Right lobe of liver (tissue), 6 donors: ENCODE measurements at regions not wholly inside any gene's neighbourhood (a gene's known extent, or its start where the extent isn't known, plus 50 kb on each side); places are given as distances from the start of the nearest gene placed in this dataset.

Experiments used
- ATAC-seq, 4 donors: fragments of 200-7000 bp; cut with Tn5 transposase; one replicate each; pipeline ENCODE4 v1.9.1; 2020; ENCODE audit warnings: mild to moderate bottlenecking in 4 of 4, moderate library complexity in 4 of 4
- DNase-seq, 3 donors: peaks; one replicate each; pipeline ENCODE4 v3.0.0-alpha.2; 2020
- H3K27ac ChIP-seq, 3 donors: fragments of 200-600 bp; one replicate each; pipeline ENCODE4 v1.8.0; 2022
- H3K27me3 ChIP-seq, 2 donors: fragments of 200-600 bp; one replicate each; pipeline ENCODE4 v1.8.0; 2022
- H3K36me3 ChIP-seq, 4 donors: fragments of 200-600 bp; sonication (generic) in 1 of 4; one replicate each; pipeline versions ENCODE4 v1.5.1 to v1.8.0; 2017 to 2022; ENCODE audit warnings: control low read depth in 1 of 4
- H3K4me1 ChIP-seq, 4 donors: fragments of 200-600 bp; sonication (generic) in 1 of 4; one replicate each; pipeline versions ENCODE4 v1.5.1 to v1.8.0; 2017 to 2022; ENCODE audit warnings: control low read depth in 1 of 4
- H3K4me3 ChIP-seq, 3 donors: fragments of 200-600 bp; one replicate each; pipeline ENCODE4 v1.8.0; 2022
- H3K9me3 ChIP-seq, 4 donors: fragments of 200-600 bp; sonication (generic) in 1 of 4; one replicate each; pipeline versions ENCODE4 v1.5.1 to v1.8.0; 2017 to 2022; ENCODE audit warnings: control low read depth in 1 of 4
- CTCF ChIP-seq, 4 donors: fragments of 200-600 bp in 3 of 4; fragments of 450-650 bp in 1 of 4; IDR thresholded peaks; one replicate each; pipeline versions ENCODE4 v1.5.1 to v1.8.0; 2016 to 2022; ENCODE audit warnings: antibody characterized with exemption in 4 of 4, mild to moderate bottlenecking in 2 of 4
- POLR2A ChIP-seq: fragments of 450-650 bp; IDR thresholded peaks from one replicate; pipeline ENCODE4 v1.6.1; 2017; ENCODE audit warnings: antibody characterized with exemption, mild to moderate bottlenecking
- WGBS: methylation state at CpG from one replicate; pipeline ENCODE4 v1.1.6; 2018; ENCODE audit warnings: low coverage, low lambda C conversion rate; ENCODE audit not compliant: insufficient coverage; ENCODE audit errors: missing lambda C conversion rate; 5-methylcytosine and 5-hydroxymethylcytosine counted together
- intact Hi-C, 2 donors: fragments of 100-400 bp; cut with DNase I; formaldehyde crosslinking; loops; one replicate each; pipeline versions ENCODE4 v1.11.2 to v1.14.1; 2022
- donor health status: DM: no; HTN: yes; CAD: no.
- donor health status: DM: no; HTN: no; CAD: no.
- donor health status: DM: no; HTN: no; CAD: no.
- donor health status: DM: no; HTN: yes; CAD: no.
- donor health status: DM: no; HTN: yes; CAD: no.

DNA sequence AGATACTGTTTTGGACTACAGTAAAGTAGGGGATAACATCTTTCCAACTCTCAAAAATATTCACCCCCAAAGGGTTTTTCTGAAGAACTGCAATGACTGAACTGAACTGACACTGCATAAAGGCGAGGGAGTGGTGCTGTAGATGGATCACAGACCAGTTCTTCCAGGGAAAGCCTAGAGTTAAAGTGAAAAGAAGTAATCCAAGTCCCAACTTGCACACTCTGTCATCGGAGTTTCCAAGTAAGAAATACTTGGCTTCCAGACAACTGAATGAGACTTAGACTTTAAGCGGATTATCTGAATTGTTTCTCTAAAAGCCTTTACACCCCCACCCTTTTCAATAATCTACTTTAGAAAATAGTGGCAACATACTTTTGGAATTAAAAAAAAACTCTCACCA lies 134.1 kb upstream of the PREP start:
- ATAC-seq: no peak
- 70% methylated on average over 3 of the region's 3 CpGs for WGBS
- no peak for DNase-seq
- Histone ChIP-seq H3K36me3 (no peaks in the 10 kb centered on the region), H3K27me3 (no peaks in the 10 kb centered on the region), H3K9me3 (no peaks in the 10 kb centered on the region), H3K4me3 (no peak overlapping the region), H3K27ac (no peak overlapping the region), H3K4me1 (no peaks in the 10 kb centered on the region)
- intact Hi-C loops: no loop called here
- TF ChIP-seq POLR2A (no peak), CTCF (IDR thresholded peaks at IDR 0.05) (no peak)

GRCh38 chr6:105533301-105533700 lies 130.4 kb upstream of the PREP start:
- Histone ChIP-seq H3K27me3 (no peaks in the 10 kb centered on the region), H3K36me3 (no peaks in the 10 kb centered on the region), H3K4me3 (no peak overlapping the region), H3K4me1 (no peaks in the 10 kb centered on the region), H3K27ac (no peak overlapping the region), H3K9me3 (no peaks in the 10 kb centered on the region)
- WGBS: 62% methylated on average over 3 of the region's 3 CpGs
- DNase-seq (no peak), ATAC-seq (no peak)
- no peak for TF ChIP-seq CTCF (IDR thresholded peaks at IDR 0.05)
- TF ChIP-seq POLR2A: no peak
- intact Hi-C loops: no loop called here

GRCh38 chr6:105526225-105526872 lies 123.5 kb upstream of the PREP start:
- intact Hi-C loops: no loop called here
- WGBS: no CpG with 5 or more reads among the region's 2 CpGs
- Histone ChIP-seq H3K4me3 (no peak overlapping the region), H3K4me1 (no peaks in the 10 kb centered on the region), H3K27ac (no peak overlapping the region), H3K36me3 (no peaks in the 10 kb centered on the region), H3K27me3 (no peaks in the 10 kb centered on the region), H3K9me3 (no peaks in the 10 kb centered on the region)
- TF ChIP-seq CTCF (IDR thresholded peaks at IDR 0.05): no peak
- TF ChIP-seq POLR2A: no peak
- ATAC-seq: no peak
- no peak for DNase-seq

- H3K27me3 ChIP-seq: no peaks in the 10 kb centered on the region
- ATAC-seq (no peak), DNase-seq (no peak)
- H3K4me3 ChIP-seq: no peak overlapping the region
- WGBS: 47% methylated on average over 2 of the region's 3 CpGs
- intact Hi-C loops: no loop called here
- TF ChIP-seq POLR2A (no peak), CTCF (IDR thresholded peaks at IDR 0.05) (no peak)
- H3K27ac ChIP-seq: no peak overlapping the region
- no peaks in the 10 kb centered on the region for H3K9me3 ChIP-seq
- no peaks in the 10 kb centered on the region for H3K36me3 ChIP-seq
- H3K4me1 ChIP-seq: no peaks in the 10 kb centered on the region
Observed at GRCh38 chr6:105522626-105523322, 119.9 kb upstream of the PREP start.
